ENCODE measurements at regions not wholly inside any gene's neighbourhood (a gene's known extent, or its start where the extent isn't known, plus 50 kb on each side); places are given as distances from the start of the nearest gene placed in this dataset.
"Not testable (repeated sequence)": the region's sequence is repeated elsewhere in the genome, so short reads cannot be mapped to it uniquely, and the experiment has no call there.

GRCh38 chr2:230617256-230617706 is 95.4 kb upstream of the CAB39 start:
- TF ChIP-seq, protein P1, sequence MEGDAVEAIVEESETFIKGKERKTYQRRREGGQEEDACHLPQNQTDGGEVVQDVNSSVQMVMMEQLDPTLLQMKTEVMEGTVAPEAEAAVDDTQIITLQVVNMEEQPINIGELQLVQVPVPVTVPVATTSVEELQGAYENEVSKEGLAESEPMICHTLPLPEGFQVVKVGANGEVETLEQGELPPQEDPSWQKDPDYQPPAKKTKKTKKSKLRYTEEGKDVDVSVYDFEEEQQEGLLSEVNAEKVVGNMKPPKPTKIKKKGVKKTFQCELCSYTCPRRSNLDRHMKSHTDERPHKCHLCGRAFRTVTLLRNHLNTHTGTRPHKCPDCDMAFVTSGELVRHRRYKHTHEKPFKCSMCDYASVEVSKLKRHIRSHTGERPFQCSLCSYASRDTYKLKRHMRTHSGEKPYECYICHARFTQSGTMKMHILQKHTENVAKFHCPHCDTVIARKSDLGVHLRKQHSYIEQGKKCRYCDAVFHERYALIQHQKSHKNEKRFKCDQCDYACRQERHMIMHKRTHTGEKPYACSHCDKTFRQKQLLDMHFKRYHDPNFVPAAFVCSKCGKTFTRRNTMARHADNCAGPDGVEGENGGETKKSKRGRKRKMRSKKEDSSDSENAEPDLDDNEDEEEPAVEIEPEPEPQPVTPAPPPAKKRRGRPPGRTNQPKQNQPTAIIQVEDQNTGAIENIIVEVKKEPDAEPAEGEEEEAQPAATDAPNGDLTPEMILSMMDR (IDR thresholded peaks at IDR 0.05 in 4 of 5, conservative IDR thresholded peaks at IDR 0.05 in 1 of 5) = not testable (repeated sequence)
- not testable (repeated sequence) for TF ChIP-seq POLR2A (IDR thresholded peaks at IDR 0.05)
